HUES48 (cell line): ENCODE measurements at regions not wholly inside any gene's neighbourhood (a gene's known extent, or its start where the extent isn't known, plus 50 kb on each side); places are given as distances from the start of the nearest gene placed in this dataset.

Experiments
- H3K27ac ChIP-seq: one replicate; pipeline ENCODE4 v1.7.0; 2013; ENCODE audit warnings: low read depth, low read length, inconsistent platforms
- H3K27me3 ChIP-seq: 2 replicates; pipeline ENCODE4 v1.6.1; 2013; ENCODE audit warnings: mild to moderate bottlenecking, low read length; ENCODE audit not compliant: control insufficient read depth, insufficient read depth
- H3K36me3 ChIP-seq: 2 replicates; pipeline ENCODE4 v1.6.1; 2013; ENCODE audit warnings: low read length; ENCODE audit not compliant: control insufficient read depth, insufficient read depth
- H3K4me1 ChIP-seq: 2 replicates; pipeline ENCODE4 v1.6.1; 2013; ENCODE audit warnings: mild to moderate bottlenecking, low read length; ENCODE audit not compliant: control insufficient read depth, insufficient read depth
- H3K4me3 ChIP-seq: 2 replicates; pipeline ENCODE4 v1.5.1; 2013; ENCODE audit warnings: mild to moderate bottlenecking, low read depth, low read length
- H3K9ac ChIP-seq: 2 replicates; pipeline ENCODE4 v1.6.1; 2013; ENCODE audit warnings: mild to moderate bottlenecking, low read depth, low read length, moderate library complexity
- H3K9me3 ChIP-seq: 2 replicates; pipeline ENCODE4 v1.6.1; 2013; ENCODE audit warnings: low read length; ENCODE audit not compliant: control insufficient read depth, insufficient read depth

GRCh38 chr13:107573184-107573583 lies 642.2 kb downstream of the LIG4 start:
- Histone ChIP-seq H3K4me1 (peaks cover 27% of the 10 kb centered on the region), H3K9me3 (no peaks in the 10 kb centered on the region), H3K9ac (no peak overlapping the region), H3K27ac (no peak overlapping the region), H3K27me3 (peaks cover 55% of the 10 kb centered on the region), H3K4me3 (no peak overlapping the region), H3K36me3 (no peaks in the 10 kb centered on the region)

- no peaks in the 10 kb centered on the region for H3K9me3 ChIP-seq
- no peak overlapping the region for H3K9ac ChIP-seq
- H3K36me3 ChIP-seq = no peaks in the 10 kb centered on the region
- H3K4me3 ChIP-seq = no peak overlapping the region
- H3K27ac ChIP-seq = no peak overlapping the region
- peaks cover 27% of the 10 kb centered on the region for H3K4me1 ChIP-seq
- peaks cover 45% of the 10 kb centered on the region for H3K27me3 ChIP-seq
Observed at GRCh38 chr13:107572156-107572555, 643.2 kb downstream of the LIG4 start.

- H3K9ac ChIP-seq = no peak overlapping the region
- no peak overlapping the region for H3K27ac ChIP-seq
- no peak overlapping the region for H3K4me3 ChIP-seq
- H3K9me3 ChIP-seq = no peaks in the 10 kb centered on the region
- peaks cover 8% of the 10 kb centered on the region for H3K27me3 ChIP-seq
- H3K4me1 ChIP-seq = peaks cover 4% of the 10 kb centered on the region
- no peaks in the 10 kb centered on the region for H3K36me3 ChIP-seq
Observed at GRCh38 chr13:107568181-107568580, 647.2 kb downstream of the LIG4 start.

- H3K27ac ChIP-seq = no peak overlapping the region
- peaks cover 22% of the 10 kb centered on the region for H3K4me1 ChIP-seq
- no peaks in the 10 kb centered on the region for H3K27me3 ChIP-seq
- no peaks in the 10 kb centered on the region for H3K36me3 ChIP-seq
- H3K4me3 ChIP-seq = no peak overlapping the region
- H3K9me3 ChIP-seq = no peaks in the 10 kb centered on the region
- H3K9ac ChIP-seq = no peak overlapping the region
Observed at GRCh38 chr13:107563099-107563925, 652.0 kb downstream of the LIG4 start.

- peaks cover 22% of the 10 kb centered on the region for H3K4me1 ChIP-seq
- no peaks in the 10 kb centered on the region for H3K36me3 ChIP-seq
Observed at GRCh38 chr13:107562203-107562602, 653.1 kb downstream of the LIG4 start.

GRCh38 chr13:107554460-107554859 lies 660.9 kb downstream of the LIG4 start:
- H3K9me3 ChIP-seq = no peaks in the 10 kb centered on the region
- no peak overlapping the region for H3K9ac ChIP-seq
- no peak overlapping the region for H3K27ac ChIP-seq
- H3K4me3 ChIP-seq = no peak overlapping the region
- H3K27me3 ChIP-seq = no peaks in the 10 kb centered on the region
- H3K4me1 ChIP-seq = no peaks in the 10 kb centered on the region
- no peaks in the 10 kb centered on the region for H3K36me3 ChIP-seq

More at GRCh38 chr13:107562203-107562602, 653.1 kb downstream of the LIG4 start:
- Histone ChIP-seq H3K9me3 (no peaks in the 10 kb centered on the region), H3K27me3 (no peaks in the 10 kb centered on the region), H3K27ac (no peak overlapping the region), H3K9ac (no peak overlapping the region), H3K4me3 (no peak overlapping the region)

- no peaks in the 10 kb centered on the region for H3K9me3 ChIP-seq
- H3K27me3 ChIP-seq = no peaks in the 10 kb centered on the region
- no peak overlapping the region for H3K4me3 ChIP-seq
- no peaks in the 10 kb centered on the region for H3K36me3 ChIP-seq
- H3K9ac ChIP-seq = no peak overlapping the region
- H3K27ac ChIP-seq = no peak overlapping the region
- H3K4me1 ChIP-seq = no peaks in the 10 kb centered on the region
Observed at GRCh38 chr13:107553838-107554237, 661.5 kb downstream of the LIG4 start.

GRCh38 chr13:107551521-107551920 lies 663.8 kb downstream of the LIG4 start:
- Histone ChIP-seq H3K36me3 (no peaks in the 10 kb centered on the region), H3K9me3 (no peaks in the 10 kb centered on the region), H3K27ac (no peak overlapping the region), H3K27me3 (no peaks in the 10 kb centered on the region), H3K4me1 (no peaks in the 10 kb centered on the region), H3K4me3 (no peak overlapping the region), H3K9ac (no peak overlapping the region)

- Histone ChIP-seq H3K4me1 (no peaks in the 10 kb centered on the region), H3K4me3 (no peak overlapping the region), H3K9me3 (no peaks in the 10 kb centered on the region), H3K27ac (no peak overlapping the region), H3K36me3 (no peaks in the 10 kb centered on the region), H3K27me3 (no peaks in the 10 kb centered on the region), H3K9ac (no peak overlapping the region)
Observed at GRCh38 chr13:107548338-107548737, 667.0 kb downstream of the LIG4 start.

- H3K27me3 ChIP-seq = no peaks in the 10 kb centered on the region
- no peaks in the 10 kb centered on the region for H3K9me3 ChIP-seq
- no peaks in the 10 kb centered on the region for H3K36me3 ChIP-seq
- H3K9ac ChIP-seq = no peak overlapping the region
- H3K4me3 ChIP-seq = no peak overlapping the region
- no peak overlapping the region for H3K27ac ChIP-seq
- H3K4me1 ChIP-seq = no peaks in the 10 kb centered on the region
Observed at GRCh38 chr13:107545946-107546502, 669.3 kb downstream of the LIG4 start.

GRCh38 chr13:107534548-107534947 lies 680.8 kb downstream of the LIG4 start:
- H3K36me3 ChIP-seq = no peaks in the 10 kb centered on the region
- H3K27ac ChIP-seq = no peak overlapping the region
- no peaks in the 10 kb centered on the region for H3K4me1 ChIP-seq
- no peak overlapping the region for H3K9ac ChIP-seq
- H3K9me3 ChIP-seq = no peaks in the 10 kb centered on the region
- no peaks in the 10 kb centered on the region for H3K27me3 ChIP-seq
- H3K4me3 ChIP-seq = no peak overlapping the region
